ENCODE measurements at regions not wholly inside any gene's neighbourhood (a gene's known extent, or its start where the extent isn't known, plus 50 kb on each side); places are given as distances from the start of the nearest gene placed in this dataset.

- TF ChIP-seq POLR2A (IDR thresholded peaks at IDR 0.05) = no peak
- TF ChIP-seq, protein P1, sequence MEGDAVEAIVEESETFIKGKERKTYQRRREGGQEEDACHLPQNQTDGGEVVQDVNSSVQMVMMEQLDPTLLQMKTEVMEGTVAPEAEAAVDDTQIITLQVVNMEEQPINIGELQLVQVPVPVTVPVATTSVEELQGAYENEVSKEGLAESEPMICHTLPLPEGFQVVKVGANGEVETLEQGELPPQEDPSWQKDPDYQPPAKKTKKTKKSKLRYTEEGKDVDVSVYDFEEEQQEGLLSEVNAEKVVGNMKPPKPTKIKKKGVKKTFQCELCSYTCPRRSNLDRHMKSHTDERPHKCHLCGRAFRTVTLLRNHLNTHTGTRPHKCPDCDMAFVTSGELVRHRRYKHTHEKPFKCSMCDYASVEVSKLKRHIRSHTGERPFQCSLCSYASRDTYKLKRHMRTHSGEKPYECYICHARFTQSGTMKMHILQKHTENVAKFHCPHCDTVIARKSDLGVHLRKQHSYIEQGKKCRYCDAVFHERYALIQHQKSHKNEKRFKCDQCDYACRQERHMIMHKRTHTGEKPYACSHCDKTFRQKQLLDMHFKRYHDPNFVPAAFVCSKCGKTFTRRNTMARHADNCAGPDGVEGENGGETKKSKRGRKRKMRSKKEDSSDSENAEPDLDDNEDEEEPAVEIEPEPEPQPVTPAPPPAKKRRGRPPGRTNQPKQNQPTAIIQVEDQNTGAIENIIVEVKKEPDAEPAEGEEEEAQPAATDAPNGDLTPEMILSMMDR (IDR thresholded peaks at IDR 0.05) = no peak
These were observed 76.7 kb upstream of the PKDCC start for GRCh38 chr2:41970988-41971660.

Measured in stomach (tissue), 4 donors.